Stimulated activated CD8-positive, alpha-beta memory T cell treated with anti-CD3 and anti-CD28 coated beads, Interleukin-7, amount 100 ng/mL, for 1 hour (primary cell): ENCODE measurements at regions not wholly inside any gene's neighbourhood (a gene's known extent, or its start where the extent isn't known, plus 50 kb on each side); places are given as distances from the start of the nearest gene placed in this dataset.
"Not testable (repeated sequence)": the region's sequence is repeated elsewhere in the genome, so short reads cannot be mapped to it uniquely, and the experiment has no call there.

Experiments used
- DNase-seq, 2 donors: peaks; one replicate each; pipeline ENCODE4 v3.0.0-alpha.2; 2020; ENCODE audit warnings: low read depth in 2 of 2

- DNase-seq = no peak
Measured at GRCh38 chr18:38221476-38222100, 656.0 kb upstream of the CELF4 start.

DNA sequence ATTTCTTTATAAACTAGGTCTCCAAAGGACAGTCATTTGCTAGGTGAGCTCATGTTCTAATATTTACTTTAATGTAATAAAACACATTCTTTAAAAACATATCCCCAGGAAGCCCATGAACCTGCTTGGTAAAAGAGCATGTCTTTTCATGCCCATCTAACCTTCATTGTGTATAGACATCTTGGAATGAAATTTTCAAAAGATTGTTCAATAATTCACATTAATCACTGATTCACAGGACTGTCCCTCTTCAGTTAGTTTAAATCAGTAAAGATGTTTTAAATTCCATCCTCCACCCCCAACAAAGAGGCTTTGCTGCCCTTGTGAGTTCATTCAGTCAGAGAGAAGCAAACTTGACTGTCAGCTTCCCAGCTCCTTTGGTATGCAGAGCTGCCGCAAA lies 633.4 kb upstream of the CELF4 start:
- no peak for DNase-seq

- no peak for DNase-seq
Measured at GRCh38 chr18:38198526-38198925, 632.9 kb upstream of the CELF4 start.

DNA sequence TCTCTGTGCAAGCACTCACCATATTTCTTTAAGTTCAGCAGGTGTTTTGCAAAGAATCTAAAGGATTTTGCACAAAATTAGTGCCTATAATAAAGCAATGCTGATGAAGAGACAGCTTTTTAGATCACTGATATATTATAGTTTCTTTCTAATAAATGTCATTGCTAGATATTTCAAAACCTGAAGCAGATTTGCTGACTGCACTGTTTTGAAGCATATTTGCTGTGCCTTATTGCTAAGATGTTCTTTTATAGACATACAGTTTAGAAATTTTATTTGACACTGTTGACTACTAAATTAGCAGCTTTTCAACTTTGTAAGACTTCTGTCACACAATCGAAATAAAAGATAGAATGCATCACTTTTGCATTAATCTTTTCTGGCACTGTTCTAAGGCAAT lies 620.9 kb upstream of the CELF4 start:
- DNase-seq = no peak

DNA sequence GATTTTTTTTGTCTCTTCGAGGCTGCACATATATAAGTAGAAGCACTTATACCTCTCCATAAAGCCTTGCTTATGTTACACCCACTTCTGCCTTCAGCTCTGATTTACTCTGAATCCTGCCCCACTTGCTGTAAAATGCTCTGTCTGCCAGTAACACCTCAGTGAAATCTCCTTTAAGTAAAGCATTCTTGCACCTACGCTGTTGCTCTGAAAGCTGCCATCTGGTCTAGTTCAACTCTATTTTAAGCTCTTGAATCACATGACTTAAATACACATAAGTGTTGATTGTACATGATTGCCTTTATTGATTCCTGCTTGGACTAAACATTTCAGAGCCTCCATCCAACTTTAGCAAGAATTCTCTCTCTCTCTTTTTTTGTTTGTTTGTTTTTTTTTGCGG lies 609.0 kb upstream of the CELF4 start:
- DNase-seq = no peak

DNA sequence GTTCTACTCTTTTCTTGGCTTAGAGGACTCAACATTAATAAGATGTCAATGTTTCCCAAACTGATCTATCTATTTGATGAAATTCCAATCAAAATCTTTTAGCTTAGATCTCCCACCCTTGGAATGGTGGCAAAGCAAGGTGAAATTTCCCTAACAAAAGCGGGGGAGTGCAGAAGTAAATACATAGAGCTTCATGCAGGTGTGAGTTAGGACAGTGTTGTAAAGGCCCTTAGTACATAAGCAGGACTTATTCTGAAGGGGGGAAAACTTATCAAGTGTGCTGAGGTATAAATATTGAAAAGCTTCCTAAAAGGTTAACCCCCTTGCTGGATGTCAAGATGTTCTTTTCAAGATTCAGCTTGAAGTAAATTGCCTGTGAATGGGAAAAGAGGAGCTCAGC lies 608.6 kb upstream of the CELF4 start:
- DNase-seq = no peak

- no peak for DNase-seq
Measured at GRCh38 chr18:38170845-38171244, 605.2 kb upstream of the CELF4 start.

DNA sequence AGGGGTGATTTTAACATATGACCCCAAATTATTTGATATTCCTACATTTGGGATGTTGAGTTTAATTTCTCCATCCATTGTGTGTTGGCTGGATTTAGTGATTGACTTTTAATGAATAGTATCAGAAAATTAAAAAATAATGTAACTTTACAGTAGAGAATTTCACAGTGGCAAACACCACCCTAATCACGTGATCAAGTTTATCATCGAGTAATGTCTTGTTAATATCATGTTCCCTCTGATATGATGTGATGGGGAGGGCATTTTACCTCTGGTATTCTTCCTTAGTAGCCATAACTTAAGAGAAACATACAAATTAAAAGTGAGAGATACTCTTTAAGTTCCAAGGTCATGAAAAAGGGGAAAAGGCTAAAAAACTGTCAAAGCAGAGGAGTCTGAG lies 602.0 kb upstream of the CELF4 start:
- DNase-seq = no peak

DNA sequence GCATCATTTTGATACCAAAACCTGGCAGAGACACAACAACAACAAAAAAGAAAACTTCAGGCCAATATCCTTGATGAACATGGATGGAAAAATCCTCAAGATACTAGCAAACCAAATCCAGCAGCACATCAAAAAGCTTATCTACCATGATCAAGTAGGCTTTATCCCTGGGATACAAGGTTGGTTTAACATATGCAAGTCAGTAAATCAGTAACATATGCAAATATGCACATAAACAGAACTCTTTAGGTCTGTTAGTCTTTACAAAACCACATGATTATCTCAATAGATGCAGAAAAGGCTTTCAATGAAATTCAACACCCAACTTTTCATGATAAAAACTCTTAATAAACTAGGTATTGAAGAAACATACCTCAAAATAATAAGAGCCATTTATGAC lies 587.5 kb upstream of the CELF4 start:
- DNase-seq = not testable (repeated sequence)

- DNase-seq = no peak
Measured at GRCh38 chr18:38116716-38117115, 551.1 kb upstream of the CELF4 start.

GRCh38 chr18:38115201-38115600 lies 549.6 kb upstream of the CELF4 start:
- no peak for DNase-seq

GRCh38 chr18:38087538-38087937 lies 521.9 kb upstream of the CELF4 start:
- no peak for DNase-seq

- DNase-seq = no peak
Measured at GRCh38 chr18:38081516-38081915, 515.9 kb upstream of the CELF4 start.

GRCh38 chr18:38077229-38077628 lies 511.6 kb upstream of the CELF4 start:
- no peak for DNase-seq

GRCh38 chr18:38076346-38077070 lies 510.9 kb upstream of the CELF4 start:
- DNase-seq = no peak

DNA sequence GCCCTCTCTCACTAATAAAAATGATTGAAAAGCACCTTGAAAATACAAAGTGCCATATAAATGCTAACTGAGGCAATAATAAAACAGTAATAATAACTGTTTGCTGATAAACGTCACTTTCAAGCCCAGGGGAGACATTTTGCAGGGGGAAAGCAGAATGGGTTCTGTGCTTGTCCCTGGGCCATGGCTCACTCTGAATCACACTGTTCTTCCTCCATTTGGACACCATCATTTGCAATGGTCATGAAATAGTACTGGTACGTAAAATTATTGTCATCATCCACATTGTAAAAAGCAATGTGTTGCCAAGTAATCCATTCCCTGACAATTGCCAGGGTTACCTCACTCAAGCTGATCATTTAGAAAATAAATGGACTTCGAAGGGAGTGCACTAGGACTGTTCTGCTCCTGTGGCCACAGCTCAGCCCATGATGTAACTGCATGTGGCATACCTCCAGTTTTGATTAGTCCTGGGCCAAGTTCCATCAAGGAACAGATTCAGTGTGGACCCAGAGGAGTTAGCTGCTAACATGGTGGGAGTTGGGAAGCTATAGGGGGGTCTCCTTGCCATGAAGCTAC lies 508.8 kb upstream of the CELF4 start:
- no peak for DNase-seq

DNA sequence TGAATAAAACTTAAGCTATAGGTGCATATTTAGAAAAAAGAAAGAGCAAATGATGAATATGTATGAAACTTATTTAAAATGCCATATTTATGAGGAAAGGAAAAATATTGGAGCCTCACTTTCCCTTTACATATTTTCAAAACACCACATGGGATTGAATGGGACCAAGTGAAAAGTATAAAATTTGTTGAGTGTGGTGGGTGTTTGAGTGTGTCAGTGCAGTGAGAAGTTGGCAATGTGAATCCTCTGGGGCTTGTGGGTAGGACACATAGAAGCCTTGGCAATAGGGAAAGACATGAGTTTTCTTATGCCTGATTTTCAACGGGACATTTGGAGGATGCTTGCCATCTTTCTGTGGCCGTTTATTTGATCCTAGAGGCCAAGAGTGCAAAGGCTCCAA lies 502.2 kb upstream of the CELF4 start:
- no peak for DNase-seq

- no peak for DNase-seq
Measured at GRCh38 chr18:38067086-38067485, 501.5 kb upstream of the CELF4 start.

GRCh38 chr18:38052879-38053590 lies 487.4 kb upstream of the CELF4 start:
- DNase-seq = no peak

DNA sequence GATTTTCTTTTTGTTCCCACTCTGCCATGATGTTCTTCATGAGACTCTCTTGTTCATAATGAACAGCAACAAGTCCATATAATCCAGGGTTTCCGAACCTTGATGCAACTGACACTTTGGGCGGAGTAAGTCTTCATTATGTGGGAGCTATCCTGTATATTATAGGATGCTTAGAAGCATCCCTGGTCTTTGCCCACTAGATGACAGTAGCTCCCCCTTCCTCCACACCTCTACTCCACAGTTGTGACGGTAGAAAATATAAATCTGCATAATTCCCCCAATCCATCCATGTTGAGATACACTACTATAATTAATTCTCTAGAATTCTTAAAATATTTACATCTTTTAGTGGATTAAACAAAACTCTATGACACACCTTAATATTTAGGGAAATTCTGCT lies 482.2 kb upstream of the CELF4 start:
- DNase-seq = no peak

GRCh38 chr18:38046651-38047050 lies 481.1 kb upstream of the CELF4 start:
- no peak for DNase-seq

DNA sequence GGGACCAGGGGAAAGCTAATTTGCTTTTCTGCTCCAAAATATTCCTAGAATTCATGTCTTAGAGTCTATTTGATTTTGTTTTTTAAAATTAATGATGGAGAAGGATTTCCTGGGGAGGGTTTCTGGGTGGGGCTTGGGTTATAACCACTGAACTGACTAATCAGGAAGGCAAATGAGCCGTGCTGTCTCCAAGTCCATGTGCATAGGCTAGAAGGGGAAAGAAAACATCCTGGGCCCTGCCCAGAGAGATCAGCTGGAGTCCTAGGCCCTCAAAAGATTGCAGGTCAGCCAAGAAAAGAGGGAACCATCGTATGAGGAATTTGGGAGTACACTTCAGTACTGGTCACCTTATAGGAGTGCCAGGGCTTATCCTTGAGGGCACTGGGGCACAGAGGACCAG lies 480.2 kb upstream of the CELF4 start:
- no peak for DNase-seq
